GM10248 (cell line): ENCODE measurements at regions not wholly inside any gene's neighbourhood (a gene's known extent, or its start where the extent isn't known, plus 50 kb on each side); places are given as distances from the start of the nearest gene placed in this dataset.

ENCODE experiments used
- CTCF ChIA-PET: fragments of 300-600 bp; sonication (Branson Sonifier 250); formaldehyde crosslinking; extraction: SDS; loops from one replicate; lab custom pipeline; 2021; ENCODE audit warnings: antibody characterized with exemption; lab: Yijun Ruan, JAX
- POLR2A ChIA-PET: fragments of 350-650 bp; sonication (Branson Sonifier 250); formaldehyde crosslinking; extraction: SDS; loops from one replicate; lab custom pipeline; 2020; ENCODE audit warnings: antibody characterized with exemption; lab: Yijun Ruan, JAX
- DNase-seq: peaks from one replicate; pipeline ENCODE4 v3.0.0; 2012; ENCODE audit errors: extremely low spot score
- TF ChIP-seq, protein P1 (sequence below): IDR thresholded peaks from 2 replicates; pipeline ENCODE4 v1.5.1; 2012; ENCODE audit warnings: mild to moderate bottlenecking, low read depth; ENCODE audit errors: extremely low read depth, missing control alignments, control extremely low read depth

- ChIA-PET POLR2A (no interaction called here), CTCF (no interaction called here)
- DNase-seq = no peak
- TF ChIP-seq, protein P1, sequence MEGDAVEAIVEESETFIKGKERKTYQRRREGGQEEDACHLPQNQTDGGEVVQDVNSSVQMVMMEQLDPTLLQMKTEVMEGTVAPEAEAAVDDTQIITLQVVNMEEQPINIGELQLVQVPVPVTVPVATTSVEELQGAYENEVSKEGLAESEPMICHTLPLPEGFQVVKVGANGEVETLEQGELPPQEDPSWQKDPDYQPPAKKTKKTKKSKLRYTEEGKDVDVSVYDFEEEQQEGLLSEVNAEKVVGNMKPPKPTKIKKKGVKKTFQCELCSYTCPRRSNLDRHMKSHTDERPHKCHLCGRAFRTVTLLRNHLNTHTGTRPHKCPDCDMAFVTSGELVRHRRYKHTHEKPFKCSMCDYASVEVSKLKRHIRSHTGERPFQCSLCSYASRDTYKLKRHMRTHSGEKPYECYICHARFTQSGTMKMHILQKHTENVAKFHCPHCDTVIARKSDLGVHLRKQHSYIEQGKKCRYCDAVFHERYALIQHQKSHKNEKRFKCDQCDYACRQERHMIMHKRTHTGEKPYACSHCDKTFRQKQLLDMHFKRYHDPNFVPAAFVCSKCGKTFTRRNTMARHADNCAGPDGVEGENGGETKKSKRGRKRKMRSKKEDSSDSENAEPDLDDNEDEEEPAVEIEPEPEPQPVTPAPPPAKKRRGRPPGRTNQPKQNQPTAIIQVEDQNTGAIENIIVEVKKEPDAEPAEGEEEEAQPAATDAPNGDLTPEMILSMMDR = no peak
Measured at GRCh38 chr9:13360188-13360587, 80.7 kb upstream of the MPDZ start.

DNA sequence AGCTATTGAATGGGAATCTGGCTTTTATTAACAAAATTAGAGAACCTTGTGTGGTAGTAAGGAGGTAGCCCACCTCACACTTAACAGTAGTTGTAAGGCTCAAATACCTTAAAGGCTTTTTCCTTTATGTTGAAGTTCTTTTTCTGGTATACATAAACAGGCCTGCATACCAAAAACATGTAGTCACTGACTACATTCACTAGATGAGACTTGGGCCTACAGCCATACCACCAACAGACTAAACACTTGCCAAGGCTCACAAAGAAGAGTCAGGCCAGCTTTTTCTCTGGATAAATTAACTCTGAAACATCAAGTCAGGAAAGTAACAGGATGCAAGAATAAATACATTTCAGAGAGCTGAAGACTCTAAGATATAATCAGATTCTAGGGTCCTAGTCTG lies 78.6 kb upstream of the MPDZ start:
- ChIA-PET CTCF (no interaction called here), POLR2A (no interaction called here)
- TF ChIP-seq, protein P1 = no peak
- no peak for DNase-seq

DNA sequence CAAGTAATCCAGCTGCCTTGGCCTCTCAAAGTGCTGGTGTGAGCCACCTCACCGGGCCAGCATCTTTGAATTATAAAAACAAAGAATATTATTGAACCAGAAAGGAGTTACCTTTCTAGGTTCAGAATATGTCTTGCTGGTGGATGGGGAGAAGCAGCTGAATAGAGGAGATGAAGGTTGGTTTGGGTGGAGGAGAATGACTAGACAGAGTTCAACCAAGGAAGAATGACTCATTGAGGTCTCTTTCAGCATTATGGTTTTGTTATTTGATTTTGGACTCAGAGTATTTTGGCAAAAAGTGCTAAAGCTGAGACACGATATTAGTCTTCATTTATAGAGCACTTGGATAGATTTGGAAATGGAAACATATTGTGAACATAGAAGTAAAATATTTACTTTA lies 75.2 kb upstream of the MPDZ start:
- ChIA-PET CTCF (interaction anchor here (0.8 kb wide), 1 partner anchor 1000 kb away, joined by 3 read pairs; no protein-coding TSS in a partner anchor), POLR2A (no interaction called here)
- TF ChIP-seq, protein P1 = no peak
- DNase-seq = no peak

DNA sequence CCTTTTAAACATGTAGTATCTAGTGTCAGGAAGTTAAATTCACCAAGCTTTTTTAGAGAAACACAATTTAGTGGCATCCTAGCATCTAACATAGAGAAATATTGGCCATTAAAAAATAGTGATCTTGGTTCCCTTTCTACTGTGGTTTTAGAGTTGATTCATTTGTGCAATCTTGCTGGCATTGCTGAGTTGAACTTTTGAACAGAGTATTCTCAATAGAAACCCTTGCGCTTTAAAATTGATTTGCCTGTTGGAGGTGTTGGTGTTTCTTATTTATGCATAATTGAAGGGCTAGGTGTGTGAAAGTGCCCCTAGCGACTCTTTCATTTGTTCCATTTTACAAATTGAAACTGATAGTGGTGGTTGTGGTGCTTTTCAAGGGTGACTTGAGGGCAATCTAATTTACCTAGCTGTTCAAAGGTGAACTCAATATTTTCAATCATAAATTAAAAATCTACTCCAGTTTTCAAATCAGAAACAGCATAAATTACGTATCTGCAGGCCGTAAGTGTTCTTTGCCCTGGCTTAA lies 73.0 kb upstream of the MPDZ start:
- CTCF ChIA-PET = interaction anchor here (1.0 to 2.5 kb wide), 5 partner anchors 12 to 1075 kb away, joined by 3 to 14 read pairs (median 4); no protein-coding TSS in a partner anchor
- no peak for DNase-seq
- POLR2A ChIA-PET = no interaction called here
- TF ChIP-seq, protein P1 = no peak

- CTCF ChIA-PET = interaction anchor here (0.7 to 2.5 kb wide), 9 partner anchors 12 to 1076 kb away, joined by 3 to 14 read pairs (median 4); no protein-coding TSS in a partner anchor
- peak; percentile 7 for DNase-seq
- TF ChIP-seq, protein P1 = peak; percentile 32
- POLR2A ChIA-PET = no interaction called here
Measured at GRCh38 chr9:13351778-13352386, 72.4 kb upstream of the MPDZ start.

DNA sequence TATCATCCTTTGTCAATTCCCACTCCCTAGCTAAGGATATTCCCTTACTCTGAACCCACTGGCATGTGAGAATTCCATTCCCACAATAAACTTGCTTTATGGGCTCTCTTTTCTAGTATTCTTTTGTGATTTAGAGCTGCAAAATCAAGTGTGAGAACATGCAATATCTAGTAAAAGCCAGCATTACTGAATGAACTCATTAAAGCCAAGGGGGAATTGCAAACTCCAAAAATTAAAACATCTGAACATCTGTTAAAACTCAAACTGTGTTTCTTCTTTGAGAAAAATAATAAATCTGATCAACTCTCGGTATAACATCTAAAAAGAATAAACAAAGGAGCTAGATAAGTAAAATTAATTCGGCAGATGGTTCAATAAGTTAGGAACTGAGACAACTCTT lies 53.1 kb upstream of the MPDZ start:
- POLR2A ChIA-PET = no interaction called here
- CTCF ChIA-PET = interaction anchor here (0.9 kb wide), 2 partner anchors 13 to 19 kb away, joined by 3 read pairs; no protein-coding TSS in a partner anchor
- DNase-seq = no peak
- TF ChIP-seq, protein P1 = no peak
